Mesodermal cell (in vitro differentiated cells): ENCODE measurements at regions not wholly inside any gene's neighbourhood (a gene's known extent, or its start where the extent isn't known, plus 50 kb on each side); places are given as distances from the start of the nearest gene placed in this dataset.
A peak's percentile ranks its signal among the peaks of the same experiment; 100 is the strongest.

Source experiments
- H3K27ac ChIP-seq: 2 replicates; pipeline ENCODE4 v1.7.0; 2013; ENCODE audit warnings: mild to moderate bottlenecking, low read depth, low read length, moderate library complexity; ENCODE audit not compliant: severe bottlenecking
- H3K36me3 ChIP-seq: 2 replicates; pipeline ENCODE4 v1.7.1; 2013; ENCODE audit warnings: mild to moderate bottlenecking, low read length, moderate library complexity; ENCODE audit not compliant: control insufficient read depth, insufficient read depth
- H3K4me1 ChIP-seq: one replicate; pipeline ENCODE4 v1.7.1; 2013; ENCODE audit warnings: mild to moderate bottlenecking, low read length; ENCODE audit not compliant: insufficient read depth, control insufficient read depth, poor library complexity, severe bottlenecking
- H3K4me3 ChIP-seq: 2 replicates; pipeline ENCODE4 v1.7.0; 2013; ENCODE audit warnings: low read length, control low read depth, mild to moderate bottlenecking; ENCODE audit not compliant: insufficient read depth, poor library complexity, severe bottlenecking; ENCODE audit errors: extremely low read depth
- H3K9me3 ChIP-seq: 2 replicates; pipeline ENCODE4 v1.7.1; 2013; ENCODE audit warnings: mild to moderate bottlenecking, low read length, moderate library complexity; ENCODE audit not compliant: control insufficient read depth
- WGBS, 2 experiments: methylation state at CpG; one replicate each; pipeline ENCODE4 v1.1.5; 2013; ENCODE audit warnings: missing lambda C conversion rate in 2 of 2; ENCODE audit not compliant: insufficient coverage in 2 of 2; 5-methylcytosine and 5-hydroxymethylcytosine counted together

DNA sequence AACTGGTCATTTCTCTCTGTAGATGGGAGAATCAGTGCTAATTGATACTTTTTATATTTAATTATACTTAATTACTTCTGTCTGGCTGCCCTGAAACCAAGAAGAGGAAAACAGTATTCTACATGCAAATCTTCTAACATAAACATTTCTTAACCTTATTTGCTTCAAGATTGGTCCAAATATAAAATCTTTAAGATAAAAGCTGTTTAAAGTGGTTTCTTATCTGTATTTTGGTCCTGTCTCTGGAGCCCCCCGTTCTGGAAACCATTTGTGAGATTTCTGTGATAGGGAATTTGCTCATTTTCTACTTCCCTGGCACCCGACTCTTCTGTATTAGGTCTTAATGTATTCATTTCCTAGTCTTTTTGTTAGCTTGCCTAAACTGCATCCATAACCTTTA, 168.6 kb downstream of the RNF144B start:
- Histone ChIP-seq H3K27ac (no peak overlapping the region), H3K4me3 (no peak overlapping the region), H3K9me3 (no peaks in the 10 kb centered on the region), H3K4me1 (no peaks in the 10 kb centered on the region), H3K36me3 (no peaks in the 10 kb centered on the region)
- WGBS, 2 experiments = 100% methylated on average over 1 of the region's 2 CpGs; no CpG with 5 or more reads in 1 of the 2 experiments

DNA sequence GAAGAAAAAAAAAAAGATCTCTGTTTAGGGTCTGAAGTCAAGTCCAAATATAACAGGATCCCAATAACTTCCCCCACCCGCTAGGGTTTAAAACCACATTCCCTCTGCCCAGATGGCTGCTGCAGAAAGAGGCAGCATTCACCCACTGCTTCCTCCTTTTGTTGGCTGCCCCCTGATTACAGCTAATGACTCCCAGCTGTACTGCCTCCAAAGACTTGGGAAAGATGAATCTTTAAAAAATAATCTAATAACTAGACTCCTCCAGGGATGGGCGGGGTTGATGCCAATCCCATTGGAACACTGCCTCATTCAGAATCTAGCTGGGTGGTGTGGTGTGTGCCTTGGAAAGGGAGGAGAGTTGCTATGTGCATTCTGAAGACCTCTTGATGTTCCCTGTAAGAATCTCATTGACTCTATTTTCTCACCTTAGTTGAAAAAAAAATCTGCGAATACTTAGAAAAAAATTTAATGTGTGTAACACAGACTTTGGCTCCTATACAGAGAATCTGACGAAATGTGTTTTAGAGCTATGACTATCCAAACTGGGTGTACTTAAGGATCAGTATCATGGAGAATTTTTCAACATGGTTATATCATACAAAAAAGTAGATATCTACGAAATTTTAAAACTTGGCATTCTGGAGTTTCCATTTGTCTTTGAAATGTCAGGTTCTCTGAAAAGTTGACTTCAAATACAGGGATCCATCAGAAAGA, 174.0 kb downstream of the RNF144B start:
- WGBS, 2 experiments = 83% methylated on average over 1 of the region's 5 CpGs; no CpG with 5 or more reads in 1 of the 2 experiments
- Histone ChIP-seq H3K27ac (no peak overlapping the region), H3K36me3 (no peaks in the 10 kb centered on the region), H3K4me1 (no peaks in the 10 kb centered on the region), H3K4me3 (no peak overlapping the region), H3K9me3 (no peaks in the 10 kb centered on the region)

DNA sequence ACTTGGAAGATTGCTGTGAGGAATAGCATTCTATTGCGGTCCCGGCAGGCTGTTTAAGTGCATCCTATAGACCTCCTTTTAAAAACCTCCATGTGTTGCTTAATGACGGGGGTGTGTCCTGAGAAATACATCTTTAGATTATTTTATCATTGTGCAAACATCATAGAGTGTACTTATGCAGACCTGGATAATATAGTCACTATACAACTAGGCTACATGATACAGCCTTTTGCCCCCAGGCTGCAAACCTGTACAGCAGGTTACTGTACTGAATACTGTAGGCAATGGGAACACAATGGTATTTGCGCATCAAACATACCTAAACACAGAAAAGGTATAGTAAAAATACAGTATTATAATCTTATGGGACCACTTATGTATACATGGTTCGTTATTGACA, 175.6 kb downstream of the RNF144B start:
- no peak overlapping the region for H3K27ac ChIP-seq
- no peaks in the 10 kb centered on the region for H3K36me3 ChIP-seq
- no peaks in the 10 kb centered on the region for H3K9me3 ChIP-seq
- no peaks in the 10 kb centered on the region for H3K4me1 ChIP-seq
- no peak overlapping the region for H3K4me3 ChIP-seq
- no CpG with 5 or more reads among the region's 5 CpGs for WGBS, 2 experiments

- H3K4me3 ChIP-seq = no peak overlapping the region
- no peaks in the 10 kb centered on the region for H3K9me3 ChIP-seq
- no peaks in the 10 kb centered on the region for H3K36me3 ChIP-seq
- WGBS, 2 experiments = 100% methylated on average over 3 of the region's 3 CpGs
- no peaks in the 10 kb centered on the region for H3K4me1 ChIP-seq
- H3K27ac ChIP-seq = no peak overlapping the region
Observed at GRCh38 chr6:18564775-18565174, 177.6 kb downstream of the RNF144B start.

DNA sequence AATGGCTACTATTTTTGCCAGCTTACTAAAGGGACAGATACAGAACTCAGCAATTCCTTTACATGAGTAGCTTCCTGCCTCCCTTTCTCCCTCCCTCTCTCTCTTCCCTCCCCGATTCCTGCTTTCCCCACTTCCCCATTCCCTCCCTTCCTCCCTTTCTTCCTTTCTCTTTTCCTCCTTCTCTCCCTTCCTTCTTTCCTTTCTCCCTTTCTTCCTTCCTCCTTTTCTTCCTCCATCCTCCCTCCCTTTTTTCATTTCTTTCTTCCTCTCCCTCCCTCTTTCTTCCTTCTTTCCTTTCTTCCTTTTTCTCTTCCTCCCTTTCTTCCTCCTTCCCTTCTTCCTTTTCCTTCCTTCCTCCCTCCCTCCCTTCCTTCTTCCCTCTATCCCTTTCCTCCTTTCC, 178.1 kb downstream of the RNF144B start:
- 78 to 80% methylated on average over 1 of the region's 1 CpG for WGBS, 2 experiments
- no peak overlapping the region for H3K4me3 ChIP-seq

DNA sequence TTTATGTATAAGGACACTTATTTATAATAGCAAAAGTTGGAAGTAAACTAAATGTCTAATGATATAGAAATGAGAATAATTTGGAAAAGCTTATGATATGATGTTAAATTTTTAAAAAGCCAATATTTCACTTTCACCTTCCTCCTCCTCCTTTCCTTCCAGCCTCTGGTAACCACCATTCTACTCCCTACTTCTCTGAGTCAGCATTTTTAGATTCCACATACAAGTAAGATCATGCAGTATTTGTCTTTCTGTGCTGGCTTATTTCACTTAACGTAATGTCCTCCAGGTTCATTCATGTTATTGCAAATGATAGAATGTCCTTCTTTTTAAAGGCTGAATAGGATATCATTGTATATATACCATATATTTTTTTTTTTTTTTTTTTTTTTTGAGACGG, 180.2 kb downstream of the RNF144B start:
- H3K36me3 ChIP-seq = no peaks in the 10 kb centered on the region
- H3K9me3 ChIP-seq = no peaks in the 10 kb centered on the region
- no peak overlapping the region for H3K27ac ChIP-seq
- no peaks in the 10 kb centered on the region for H3K4me1 ChIP-seq
- no peak overlapping the region for H3K4me3 ChIP-seq
- no CpG with 5 or more reads among the region's 2 CpGs for WGBS, 2 experiments

More for the DNA sequence above, 178.1 kb downstream of the RNF144B start:
- Histone ChIP-seq H3K27ac (no peak overlapping the region), H3K4me1 (no peaks in the 10 kb centered on the region), H3K9me3 (no peaks in the 10 kb centered on the region), H3K36me3 (no peaks in the 10 kb centered on the region)

DNA sequence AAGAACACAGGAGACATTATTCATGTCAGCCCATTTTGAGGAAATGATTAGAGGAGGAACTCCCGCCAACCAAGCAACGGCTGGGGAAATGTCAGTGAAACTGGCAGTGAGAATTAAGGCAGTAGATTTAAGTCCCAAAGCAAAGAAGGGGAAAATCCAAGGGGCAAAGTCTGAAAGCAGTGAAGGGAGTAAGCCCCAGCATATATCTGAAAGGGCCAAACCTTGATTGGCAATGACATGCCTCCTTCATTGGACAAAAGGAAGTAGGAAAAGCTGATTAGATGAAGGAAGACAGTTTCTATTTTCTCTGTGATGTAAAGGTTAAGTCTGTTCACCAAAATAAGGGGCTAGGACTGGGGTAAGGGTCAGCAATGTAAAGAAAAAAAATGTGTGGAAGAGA, 190.3 kb downstream of the RNF144B start:
- Histone ChIP-seq H3K27ac (no peak overlapping the region), H3K36me3 (no peaks in the 10 kb centered on the region), H3K4me1 (no peaks in the 10 kb centered on the region), H3K9me3 (no peaks in the 10 kb centered on the region), H3K4me3 (no peak overlapping the region)
- 71 to 75% methylated on average over 2 of the region's 2 CpGs for WGBS, 2 experiments

- no peaks in the 10 kb centered on the region for H3K9me3 ChIP-seq
- no peaks in the 10 kb centered on the region for H3K4me1 ChIP-seq
- H3K27ac ChIP-seq = no peak overlapping the region
- WGBS, 2 experiments = 100% methylated on average over 1 of the region's 2 CpGs
- H3K4me3 ChIP-seq = no peak overlapping the region
- H3K36me3 ChIP-seq = no peaks in the 10 kb centered on the region
Observed at GRCh38 chr6:18579166-18579565, 192.0 kb downstream of the RNF144B start.

GRCh38 chr6:18579869-18580268, 192.7 kb downstream of the RNF144B start:
- H3K4me1 ChIP-seq = peaks cover 5% of the 10 kb centered on the region
- no peak overlapping the region for H3K27ac ChIP-seq
- 83 to 100% methylated on average over 1 of the region's 1 CpG for WGBS, 2 experiments
- no peak overlapping the region for H3K4me3 ChIP-seq
- H3K36me3 ChIP-seq = no peaks in the 10 kb centered on the region
- H3K9me3 ChIP-seq = no peaks in the 10 kb centered on the region

DNA sequence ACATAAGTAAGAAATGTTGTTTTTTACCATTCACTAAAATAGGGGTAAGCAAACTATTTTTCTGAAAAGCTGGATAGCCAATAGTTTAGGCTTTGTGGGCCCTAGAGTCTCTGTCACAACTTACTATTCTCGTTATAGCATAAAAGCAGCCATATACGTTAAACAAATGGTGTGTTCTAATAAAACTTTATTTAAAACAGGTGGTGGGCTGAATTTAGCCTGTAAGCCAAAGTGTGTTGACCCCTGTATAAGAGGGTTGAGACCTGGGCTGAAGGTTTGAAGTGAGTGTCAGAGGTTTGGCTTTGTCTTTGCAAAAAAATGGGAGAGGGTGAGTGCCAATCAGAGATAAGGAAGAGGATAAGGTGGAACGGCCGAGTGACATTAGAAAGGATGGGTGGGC, 197.2 kb downstream of the RNF144B start:
- peak overlapping the region; percentile 84 for H3K27ac ChIP-seq
- H3K9me3 ChIP-seq = no peaks in the 10 kb centered on the region
- H3K4me1 ChIP-seq = peaks cover 18% of the 10 kb centered on the region
- WGBS, 2 experiments = 59 to 100% methylated on average over 2 of the region's 4 CpGs
- H3K36me3 ChIP-seq = no peaks in the 10 kb centered on the region
- no peak overlapping the region for H3K4me3 ChIP-seq

GRCh38 chr6:18585032-18585573, 198.0 kb downstream of the RNF144B start:
- Histone ChIP-seq H3K9me3 (no peaks in the 10 kb centered on the region), H3K27ac (peak overlapping the region; percentile 84), H3K4me1 (peaks cover 18% of the 10 kb centered on the region), H3K36me3 (no peaks in the 10 kb centered on the region), H3K4me3 (no peak overlapping the region)
- WGBS, 2 experiments = 50% methylated on average over 2 of the region's 4 CpGs; no CpG with 5 or more reads in 1 of the 2 experiments
